ENCODE measurements at regions not wholly inside any gene's neighbourhood (a gene's known extent, or its start where the extent isn't known, plus 50 kb on each side); places are given as distances from the start of the nearest gene placed in this dataset.

GRCh38 chr5:136689552-136689951 is 324.2 kb upstream of the TRPC7 start:
- no peak for DNase-seq

- peak; percentile 15 for DNase-seq
Observed at GRCh38 chr5:136686192-136686872, 321.0 kb upstream of the TRPC7 start.

GRCh38 chr5:136682986-136683385 is 317.6 kb upstream of the TRPC7 start:
- DNase-seq = no peak

GRCh38 chr5:136679233-136679632 is 313.9 kb upstream of the TRPC7 start:
- no peak for DNase-seq

- DNase-seq = no peak
Observed at GRCh38 chr5:136677217-136677616, 311.9 kb upstream of the TRPC7 start.

GRCh38 chr5:136676685-136677084 is 311.3 kb upstream of the TRPC7 start:
- no peak for DNase-seq

GRCh38 chr5:136675769-136676168 is 310.4 kb upstream of the TRPC7 start:
- no peak for DNase-seq

- no peak for DNase-seq
Observed at GRCh38 chr5:136674178-136674577, 308.8 kb upstream of the TRPC7 start.

GRCh38 chr5:136667789-136668188 is 302.4 kb upstream of the TRPC7 start:
- DNase-seq = no peak

GRCh38 chr5:136666970-136667620 is 301.8 kb upstream of the TRPC7 start:
- no peak for DNase-seq

- no peak for DNase-seq
Observed at GRCh38 chr5:136665331-136665730, 300.0 kb upstream of the TRPC7 start.

- no peak for DNase-seq
Observed at GRCh38 chr5:136661026-136661425, 295.7 kb upstream of the TRPC7 start.

- DNase-seq = no peak
Observed at GRCh38 chr5:136656811-136657210, 291.5 kb upstream of the TRPC7 start.

GRCh38 chr5:136655468-136655867 is 290.1 kb upstream of the TRPC7 start:
- no peak for DNase-seq

- DNase-seq = no peak
Observed at GRCh38 chr5:136646915-136647314, 281.6 kb upstream of the TRPC7 start.

- no peak for DNase-seq
Observed at GRCh38 chr5:136642976-136643375, 277.6 kb upstream of the TRPC7 start.

- DNase-seq = no peak
Observed at GRCh38 chr5:136639616-136640015, 274.3 kb upstream of the TRPC7 start.

- no peak for DNase-seq
Observed at GRCh38 chr5:136638084-136638483, 272.7 kb upstream of the TRPC7 start.

GRCh38 chr5:136636001-136636400 is 270.7 kb upstream of the TRPC7 start:
- DNase-seq = no peak

GRCh38 chr5:136631186-136631585 is 265.8 kb upstream of the TRPC7 start:
- DNase-seq = no peak

- peak; percentile 19 for DNase-seq
Observed at GRCh38 chr5:136629125-136629792, 263.9 kb upstream of the TRPC7 start.

GRCh38 chr5:136626531-136626930 is 261.2 kb upstream of the TRPC7 start:
- DNase-seq = no peak

- DNase-seq = no peak
Observed at GRCh38 chr5:136622747-136623146, 257.4 kb upstream of the TRPC7 start.

- no peak for DNase-seq
Observed at GRCh38 chr5:136621743-136622142, 256.4 kb upstream of the TRPC7 start.

Measured in left kidney (tissue), 1 donor.